ENCODE measurements at regions not wholly inside any gene's neighbourhood (a gene's known extent, or its start where the extent isn't known, plus 50 kb on each side); places are given as distances from the start of the nearest gene placed in this dataset.

GRCh38 chr13:78431328-78431727 lies 172.0 kb downstream of the POU4F1 start:
- TF ChIP-seq EZH2 (IDR thresholded peaks at IDR 0.05; ENCODE audit: low read length, missing control alignments): no peak
- no peak for TF ChIP-seq CTCF (conservative IDR thresholded peaks at IDR 0.05 in 1 of 2, IDR thresholded peaks at IDR 0.05 in 1 of 2; ENCODE audit: low read depth in 1 of 2, low read length in 2 of 2)
- no peaks in the 10 kb centered on the region for H3K9me3 ChIP-seq (ENCODE audit: control insufficient read depth, insufficient read depth, low read depth, low read length)
- no peak overlapping the region for H3K4me2 ChIP-seq (ENCODE audit: extremely low read depth, insufficient read depth, low read length)
- H3K4me1 ChIP-seq (ENCODE audit: control insufficient read depth, extremely low read depth, insufficient read depth, low read length): no peaks in the 10 kb centered on the region
- H3K36me3 ChIP-seq (ENCODE audit: control insufficient read depth, insufficient read depth, low read length): no peaks in the 10 kb centered on the region
- H2AFZ ChIP-seq (ENCODE audit: low read length): no peak overlapping the region
- H3K27me3 ChIP-seq (ENCODE audit: control insufficient read depth, insufficient read depth, low read length): no peaks in the 10 kb centered on the region
- H3K9ac ChIP-seq (ENCODE audit: insufficient read depth, low read length): no peak overlapping the region
- no peaks in the 10 kb centered on the region for H4K20me1 ChIP-seq (ENCODE audit: control insufficient read depth, extremely low read depth, insufficient read depth, low read length)
- H3K79me2 ChIP-seq (ENCODE audit: control insufficient read depth, insufficient read depth, low read length): no peaks in the 10 kb centered on the region
- no peak for DNase-seq (ENCODE audit: low read depth in 2 of 2)
- no peak overlapping the region for H3K4me3 ChIP-seq (replicated peaks in 1 of 4; ENCODE audit: control extremely low read depth in 1 of 4, insufficient read depth in 1 of 4, low read depth in 3 of 4, low read length in 4 of 4)
- no peak overlapping the region for H3K27ac ChIP-seq (ENCODE audit: insufficient read depth, low read length)

GRCh38 chr13:78430811-78431210 lies 172.5 kb downstream of the POU4F1 start:
- H3K4me1 ChIP-seq (ENCODE audit: control insufficient read depth, extremely low read depth, insufficient read depth, low read length): no peaks in the 10 kb centered on the region
- no peaks in the 10 kb centered on the region for H3K36me3 ChIP-seq (ENCODE audit: control insufficient read depth, insufficient read depth, low read length)
- no peaks in the 10 kb centered on the region for H4K20me1 ChIP-seq (ENCODE audit: control insufficient read depth, extremely low read depth, insufficient read depth, low read length)
- no peak overlapping the region for H3K9ac ChIP-seq (ENCODE audit: insufficient read depth, low read length)
- no peak for DNase-seq (ENCODE audit: low read depth in 2 of 2)
- no peaks in the 10 kb centered on the region for H3K9me3 ChIP-seq (ENCODE audit: control insufficient read depth, insufficient read depth, low read depth, low read length)
- no peak overlapping the region for H3K4me2 ChIP-seq (ENCODE audit: extremely low read depth, insufficient read depth, low read length)
- H3K4me3 ChIP-seq (replicated peaks in 1 of 4; ENCODE audit: control extremely low read depth in 1 of 4, insufficient read depth in 1 of 4, low read depth in 3 of 4, low read length in 4 of 4): no peak overlapping the region
- no peaks in the 10 kb centered on the region for H3K27me3 ChIP-seq (ENCODE audit: control insufficient read depth, insufficient read depth, low read length)
- no peaks in the 10 kb centered on the region for H3K79me2 ChIP-seq (ENCODE audit: control insufficient read depth, insufficient read depth, low read length)
- no peak for TF ChIP-seq EZH2 (IDR thresholded peaks at IDR 0.05; ENCODE audit: low read length, missing control alignments)
- TF ChIP-seq CTCF (conservative IDR thresholded peaks at IDR 0.05 in 1 of 2, IDR thresholded peaks at IDR 0.05 in 1 of 2; ENCODE audit: low read depth in 1 of 2, low read length in 2 of 2): no peak
- no peak overlapping the region for H2AFZ ChIP-seq (ENCODE audit: low read length)
- H3K27ac ChIP-seq (ENCODE audit: insufficient read depth, low read length): no peak overlapping the region

- no peaks in the 10 kb centered on the region for H3K79me2 ChIP-seq (ENCODE audit: control insufficient read depth, insufficient read depth, low read length)
- no peak overlapping the region for H3K9ac ChIP-seq (ENCODE audit: insufficient read depth, low read length)
- no peaks in the 10 kb centered on the region for H4K20me1 ChIP-seq (ENCODE audit: control insufficient read depth, extremely low read depth, insufficient read depth, low read length)
- DNase-seq (ENCODE audit: low read depth in 2 of 2): no peak
- no peak for TF ChIP-seq CTCF (conservative IDR thresholded peaks at IDR 0.05 in 1 of 2, IDR thresholded peaks at IDR 0.05 in 1 of 2; ENCODE audit: low read depth in 1 of 2, low read length in 2 of 2)
- no peaks in the 10 kb centered on the region for H3K27me3 ChIP-seq (ENCODE audit: control insufficient read depth, insufficient read depth, low read length)
- H3K27ac ChIP-seq (ENCODE audit: insufficient read depth, low read length): no peak overlapping the region
- no peak overlapping the region for H2AFZ ChIP-seq (ENCODE audit: low read length)
- H3K4me2 ChIP-seq (ENCODE audit: extremely low read depth, insufficient read depth, low read length): no peak overlapping the region
- no peaks in the 10 kb centered on the region for H3K4me1 ChIP-seq (ENCODE audit: control insufficient read depth, extremely low read depth, insufficient read depth, low read length)
- no peaks in the 10 kb centered on the region for H3K36me3 ChIP-seq (ENCODE audit: control insufficient read depth, insufficient read depth, low read length)
- no peak overlapping the region for H3K4me3 ChIP-seq (replicated peaks in 1 of 4; ENCODE audit: control extremely low read depth in 1 of 4, insufficient read depth in 1 of 4, low read depth in 3 of 4, low read length in 4 of 4)
- no peaks in the 10 kb centered on the region for H3K9me3 ChIP-seq (ENCODE audit: control insufficient read depth, insufficient read depth, low read depth, low read length)
Measured at GRCh38 chr13:78430166-78430791, 173.1 kb downstream of the POU4F1 start.

Data from fibroblast of lung (primary cell).